CD4-positive, alpha-beta memory T cell (primary cell): ENCODE measurements at regions not wholly inside any gene's neighbourhood (a gene's known extent, or its start where the extent isn't known, plus 50 kb on each side); places are given as distances from the start of the nearest gene placed in this dataset.

Experiments
- CTCF ChIA-PET: fragments of 350-600 bp; sonication (Branson Sonifier 250); formaldehyde crosslinking; loops from one replicate; lab custom pipeline; 2021; ENCODE audit warnings: inconsistent platforms; ENCODE audit not compliant: partially characterized antibody; lab: Charles Lee
- POLR2A ChIA-PET: fragments of 350-600 bp; sonication (Branson Sonifier 250); formaldehyde crosslinking; loops from one replicate; lab custom pipeline; 2021; ENCODE audit not compliant: partially characterized antibody; lab: Charles Lee
- DNase-seq, 5 donors: peaks; one replicate each; pipeline versions ENCODE4 v3.0.0 to v3.0.0-alpha.2; 2020 to 2022; ENCODE audit warnings: mixed read lengths in 1 of 5
- H3K27ac ChIP-seq: one replicate; pipeline ENCODE4 v1.7.0; 2013; ENCODE audit warnings: low read depth, low read length
- H3K27me3 ChIP-seq: 2 replicates; pipeline ENCODE4 v1.7.0; 2013; ENCODE audit warnings: mild to moderate bottlenecking, low read length, moderate library complexity; ENCODE audit not compliant: insufficient read depth
- H3K36me3 ChIP-seq: 2 replicates; pipeline ENCODE4 v1.7.0; 2013; ENCODE audit warnings: mild to moderate bottlenecking, low read length, moderate library complexity; ENCODE audit not compliant: insufficient read depth
- H3K4me1 ChIP-seq: 2 replicates; pipeline ENCODE4 v1.7.0; 2013; ENCODE audit warnings: mild to moderate bottlenecking, low read length, moderate library complexity; ENCODE audit not compliant: insufficient read depth
- H3K4me3 ChIP-seq, 2 donors: one replicate each; pipeline ENCODE4 v1.7.0; 2013; ENCODE audit warnings: low read length in 2 of 2, mild to moderate bottlenecking in 1 of 2
- H3K9me3 ChIP-seq, 2 donors: one replicate each; pipeline ENCODE4 v1.7.0; 2013; ENCODE audit warnings: low read length in 2 of 2, control low read depth in 1 of 2; ENCODE audit not compliant: control insufficient read depth in 1 of 2
- H3K27ac Mint-ChIP-seq, 7 donors: one replicate each; pipeline ENCODE4 v1.8.0; 2020 to 2021; ENCODE audit warnings: mixed read lengths in 7 of 7, mild to moderate bottlenecking in 6 of 7, inconsistent platforms in 3 of 7, moderate library complexity in 3 of 7
- H3K27me3 Mint-ChIP-seq, 2 donors: one replicate each; pipeline ENCODE4 v1.8.0; 2020 to 2021; ENCODE audit warnings: mixed read lengths in 2 of 2
- H3K36me3 Mint-ChIP-seq, 2 donors: one replicate each; pipeline ENCODE4 v1.8.0; 2020 to 2021; ENCODE audit warnings: mixed read lengths in 2 of 2, inconsistent platforms in 1 of 2, mild to moderate bottlenecking in 1 of 2
- H3K4me1 Mint-ChIP-seq, 4 donors: one replicate each; pipeline ENCODE4 v1.8.0; 2020 to 2021; ENCODE audit warnings: mixed read lengths in 4 of 4, mild to moderate bottlenecking in 1 of 4
- H3K4me3 Mint-ChIP-seq, 8 donors: one replicate each; pipeline ENCODE4 v1.8.0; 2020 to 2021; ENCODE audit warnings: mixed read lengths in 8 of 8, mild to moderate bottlenecking in 7 of 8, moderate library complexity in 6 of 8, inconsistent platforms in 3 of 8
- H3K9me3 Mint-ChIP-seq, 8 donors: one replicate each; pipeline ENCODE4 v1.8.0; 2020 to 2021; ENCODE audit warnings: mixed read lengths in 8 of 8, mild to moderate bottlenecking in 5 of 8, inconsistent platforms in 3 of 8, moderate library complexity in 1 of 8
- intact Hi-C: fragments of 100-400 bp; cut with micrococcal nuclease; formaldehyde crosslinking; loops from one replicate; pipeline ENCODE4 v1.15.1; 2023

DNA sequence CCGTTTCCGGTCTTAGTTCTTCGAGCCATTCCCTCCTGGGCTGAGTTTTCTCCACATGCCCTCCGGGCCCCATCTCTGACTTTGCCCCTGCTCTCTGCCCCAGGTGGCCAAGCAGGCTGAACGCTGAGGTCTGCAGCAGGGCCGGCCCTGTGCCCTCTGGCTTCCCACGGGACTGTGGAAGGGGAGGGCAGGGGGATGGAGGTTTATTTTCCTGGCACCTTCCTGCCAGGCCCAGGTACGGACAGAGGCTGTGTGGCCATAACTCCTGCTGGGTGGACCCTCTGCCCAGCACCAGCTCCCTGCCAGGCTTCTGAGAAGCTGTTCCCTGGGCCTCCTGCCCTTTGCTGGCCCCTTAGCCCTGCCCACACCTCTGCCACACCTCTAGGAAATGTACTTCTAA is 164.0 kb downstream of the TFCP2L1 start:
- no peak overlapping the region for H3K4me3 ChIP-seq
- DNase-seq = no peak
- no peaks in the 10 kb centered on the region for H3K36me3 ChIP-seq
- H3K27me3 Mint-ChIP-seq = peaks cover 0 to 5% of the 10 kb centered on the region in 2 donors
- no peaks in the 10 kb centered on the region for H3K4me1 Mint-ChIP-seq
- ChIA-PET CTCF (no interaction called here), POLR2A (no interaction called here)
- no peak overlapping the region for H3K4me3 Mint-ChIP-seq
- no peak overlapping the region for H3K27ac Mint-ChIP-seq
- H3K9me3 ChIP-seq = no peaks in the 10 kb centered on the region
- intact Hi-C loops = no loop called here
- H3K4me1 ChIP-seq = no peaks in the 10 kb centered on the region
- peaks cover 0 to 2% (median 0%) of the 10 kb centered on the region in 8 donors for H3K9me3 Mint-ChIP-seq
- no peaks in the 10 kb centered on the region for H3K36me3 Mint-ChIP-seq
- no peaks in the 10 kb centered on the region for H3K27me3 ChIP-seq
- H3K27ac ChIP-seq = no peak overlapping the region

DNA sequence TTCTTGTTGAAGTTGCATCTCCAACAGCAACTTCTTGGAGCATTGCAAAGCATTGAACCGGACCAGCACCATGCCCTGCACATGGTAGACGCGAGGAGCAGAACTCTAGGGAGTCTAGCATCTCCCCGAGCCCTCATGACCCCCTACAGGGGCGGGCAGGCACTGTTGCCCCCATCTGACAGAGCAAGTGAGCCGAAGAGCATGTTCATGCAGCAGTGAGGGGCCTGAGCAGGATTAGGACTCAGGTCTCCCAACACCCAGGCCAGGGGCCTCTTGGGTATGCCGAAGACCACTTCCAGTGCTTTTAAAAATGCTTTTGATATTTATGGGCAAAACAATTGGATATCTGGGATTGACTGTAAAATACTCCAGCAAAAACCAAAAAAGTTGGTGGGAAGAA is 163.3 kb downstream of the TFCP2L1 start:
- Histone ChIP-seq H3K4me3 (no peak overlapping the region), H3K9me3 (no peaks in the 10 kb centered on the region)
- no peak overlapping the region for H3K27ac Mint-ChIP-seq

GRCh38 chr2:121123268-121123667 is 161.7 kb downstream of the TFCP2L1 start:
- H3K27ac ChIP-seq = no peak overlapping the region
- Mint-ChIP-seq H3K27ac (no peak overlapping the region), H3K4me1 (no peaks in the 10 kb centered on the region), H3K36me3 (no peaks in the 10 kb centered on the region), H3K27me3 (peaks cover 0 to 5% of the 10 kb centered on the region in 2 donors), H3K4me3 (no peak overlapping the region), H3K9me3 (peaks cover 0 to 2% (median 0%) of the 10 kb centered on the region in 8 donors)
- ChIA-PET CTCF (no interaction called here), POLR2A (no interaction called here)
- DNase-seq = no peak
- H3K27me3 ChIP-seq = no peaks in the 10 kb centered on the region
- H3K36me3 ChIP-seq = no peaks in the 10 kb centered on the region
- no peaks in the 10 kb centered on the region for H3K9me3 ChIP-seq
- no peak overlapping the region for H3K4me3 ChIP-seq
- intact Hi-C loops = no loop called here
- H3K4me1 ChIP-seq = no peaks in the 10 kb centered on the region

More for the DNA sequence above, 163.3 kb downstream of the TFCP2L1 start:
- POLR2A ChIA-PET = no interaction called here
- no peaks in the 10 kb centered on the region for H3K36me3 Mint-ChIP-seq
- no peak overlapping the region for H3K27ac ChIP-seq
- H3K9me3 Mint-ChIP-seq = peaks cover 0 to 2% (median 0%) of the 10 kb centered on the region in 8 donors
- peaks cover 0 to 5% of the 10 kb centered on the region in 2 donors for H3K27me3 Mint-ChIP-seq
- no peaks in the 10 kb centered on the region for H3K36me3 ChIP-seq
- intact Hi-C loops = no loop called here
- H3K4me3 Mint-ChIP-seq = no peak overlapping the region
- CTCF ChIA-PET = no interaction called here
- no peaks in the 10 kb centered on the region for H3K27me3 ChIP-seq
- no peaks in the 10 kb centered on the region for H3K4me1 ChIP-seq
- no peak for DNase-seq
- no peaks in the 10 kb centered on the region for H3K4me1 Mint-ChIP-seq

GRCh38 chr2:121124330-121124729 is 160.7 kb downstream of the TFCP2L1 start:
- Histone ChIP-seq H3K9me3 (no peaks in the 10 kb centered on the region), H3K4me3 (no peak overlapping the region), H3K36me3 (no peaks in the 10 kb centered on the region), H3K27me3 (no peaks in the 10 kb centered on the region), H3K4me1 (no peaks in the 10 kb centered on the region), H3K27ac (no peak overlapping the region)
- H3K4me1 Mint-ChIP-seq = no peaks in the 10 kb centered on the region
- H3K4me3 Mint-ChIP-seq = no peak overlapping the region
- H3K36me3 Mint-ChIP-seq = no peaks in the 10 kb centered on the region
- POLR2A ChIA-PET = no interaction called here
- peaks cover 0 to 5% of the 10 kb centered on the region in 2 donors for H3K27me3 Mint-ChIP-seq
- peaks cover 0 to 2% (median 0%) of the 10 kb centered on the region in 8 donors for H3K9me3 Mint-ChIP-seq
- DNase-seq = no peak
- CTCF ChIA-PET = no interaction called here
- intact Hi-C loops = no loop called here
- H3K27ac Mint-ChIP-seq = no peak overlapping the region

DNA sequence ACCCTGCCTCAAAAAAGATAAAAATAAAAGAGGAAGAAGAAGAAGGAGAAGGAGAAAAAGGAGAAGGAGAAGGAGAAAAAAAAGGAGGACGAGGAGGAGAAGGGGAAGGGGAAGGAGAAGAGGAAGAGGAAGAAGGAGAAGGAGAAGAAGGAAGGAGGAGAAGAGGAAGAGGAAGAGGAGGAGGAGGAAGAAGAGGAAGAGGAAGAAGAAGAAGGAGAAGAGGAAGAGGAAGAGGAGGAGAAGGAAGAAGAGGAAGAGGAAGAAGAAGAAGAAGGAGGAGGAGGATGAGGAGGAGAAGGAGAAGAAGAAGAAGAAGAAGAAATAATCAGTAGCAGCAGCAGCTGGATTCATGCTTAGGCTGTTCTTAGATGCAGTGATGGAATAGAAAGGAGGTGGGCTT is 159.7 kb downstream of the TFCP2L1 start:
- no peak overlapping the region for H3K27ac Mint-ChIP-seq
- H3K36me3 Mint-ChIP-seq = no peaks in the 10 kb centered on the region
- H3K27ac ChIP-seq = no peak overlapping the region
- H3K9me3 ChIP-seq = no peaks in the 10 kb centered on the region
- no peaks in the 10 kb centered on the region for H3K36me3 ChIP-seq
- H3K27me3 ChIP-seq = no peaks in the 10 kb centered on the region
- intact Hi-C loops = no loop called here
- ChIA-PET CTCF (no interaction called here), POLR2A (no interaction called here)
- H3K27me3 Mint-ChIP-seq = peaks cover 0 to 5% of the 10 kb centered on the region in 2 donors
- no peak overlapping the region for H3K4me3 Mint-ChIP-seq
- no peak overlapping the region for H3K4me3 ChIP-seq
- DNase-seq = no peak
- no peaks in the 10 kb centered on the region for H3K4me1 Mint-ChIP-seq
- peaks cover 0 to 2% (median 0%) of the 10 kb centered on the region in 8 donors for H3K9me3 Mint-ChIP-seq
- H3K4me1 ChIP-seq = no peaks in the 10 kb centered on the region

- no peaks in the 10 kb centered on the region for H3K27me3 ChIP-seq
- no peaks in the 10 kb centered on the region for H3K36me3 ChIP-seq
- H3K4me1 ChIP-seq = no peaks in the 10 kb centered on the region
- Mint-ChIP-seq H3K27me3 (peaks cover under 1 to 1% of the 10 kb centered on the region in 2 donors), H3K4me3 (no peak overlapping the region), H3K36me3 (no peaks in the 10 kb centered on the region), H3K27ac (no peak overlapping the region), H3K9me3 (peaks cover 0 to 1% (median 0%) of the 10 kb centered on the region in 8 donors), H3K4me1 (no peaks in the 10 kb centered on the region)
- intact Hi-C loops = no loop called here
- no peak overlapping the region for H3K4me3 ChIP-seq
- no peak for DNase-seq
- no peak overlapping the region for H3K27ac ChIP-seq
- ChIA-PET CTCF (interaction anchor here (0.6 to 0.8 kb wide), 2 partner anchors 10 to 79 kb away, joined by 3 read pairs; no protein-coding TSS in a partner anchor), POLR2A (no interaction called here)
- no peaks in the 10 kb centered on the region for H3K9me3 ChIP-seq
Measured at GRCh38 chr2:121128741-121129659, 156.0 kb downstream of the TFCP2L1 start.

GRCh38 chr2:121129692-121130091 is 155.3 kb downstream of the TFCP2L1 start:
- ChIA-PET CTCF (no interaction called here), POLR2A (no interaction called here)
- Histone ChIP-seq H3K36me3 (no peaks in the 10 kb centered on the region), H3K9me3 (no peaks in the 10 kb centered on the region), H3K27me3 (no peaks in the 10 kb centered on the region), H3K4me3 (no peak overlapping the region), H3K27ac (no peak overlapping the region), H3K4me1 (no peaks in the 10 kb centered on the region)
- H3K36me3 Mint-ChIP-seq = no peaks in the 10 kb centered on the region
- no peak for DNase-seq
- no peak overlapping the region for H3K4me3 Mint-ChIP-seq
- H3K4me1 Mint-ChIP-seq = no peaks in the 10 kb centered on the region
- intact Hi-C loops = no loop called here
- no peak overlapping the region for H3K27ac Mint-ChIP-seq
- peaks cover 1 to 3% of the 10 kb centered on the region in 2 donors for H3K27me3 Mint-ChIP-seq
- H3K9me3 Mint-ChIP-seq = no peaks in the 10 kb centered on the region
